SH-SY5Y (cell line): ENCODE measurements at regions not wholly inside any gene's neighbourhood (a gene's known extent, or its start where the extent isn't known, plus 50 kb on each side); places are given as distances from the start of the nearest gene placed in this dataset.

Experiments
- GATA2 ChIP-seq: IDR thresholded peaks from 2 replicates; pipeline ENCODE4 v1.6.1; 2011; ENCODE audit warnings: mild to moderate bottlenecking, low read depth, low read length
- GATA3 ChIP-seq: IDR thresholded peaks from 2 replicates; pipeline ENCODE4 v1.6.1; 2011; ENCODE audit warnings: low read depth, mild to moderate bottlenecking, low read length, moderate library complexity

- TF ChIP-seq GATA2 = no peak
- TF ChIP-seq GATA3 = no peak
These were observed 213.5 kb upstream of the PDE10A start for GRCh38 chr6:165876588-165876987.
